ENCODE measurements at regions not wholly inside any gene's neighbourhood (a gene's known extent, or its start where the extent isn't known, plus 50 kb on each side); places are given as distances from the start of the nearest gene placed in this dataset.

DNA sequence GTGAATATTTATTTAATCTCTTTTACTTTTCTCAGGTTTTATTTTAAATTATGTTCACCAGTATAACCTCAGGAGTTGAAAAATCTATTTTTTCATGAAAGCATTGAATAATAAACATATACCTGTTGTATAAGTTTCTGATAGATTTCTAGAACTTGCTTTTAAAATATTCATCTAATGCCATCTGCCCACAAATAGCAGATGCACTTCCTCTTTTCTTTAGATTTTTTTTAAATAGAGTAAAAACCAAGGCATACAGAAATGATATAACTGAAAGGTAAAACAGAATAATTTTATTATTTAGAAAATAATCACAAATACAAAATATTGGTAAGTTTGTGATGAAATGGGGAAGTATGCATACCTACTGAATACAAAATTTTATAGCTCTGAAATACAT is 130.7 kb upstream of the PRMT6 start:
- no peak overlapping the region for H3K27ac ChIP-seq
- no peaks in the 10 kb centered on the region for H3K9me3 ChIP-seq (ENCODE audit: low read depth)
- peaks cover 9% of the 10 kb centered on the region for H3K4me1 ChIP-seq
- H3K27me3 ChIP-seq = no peaks in the 10 kb centered on the region
- no peaks in the 10 kb centered on the region for H3F3A ChIP-seq (ENCODE audit: low read depth)
- H3K79me2 ChIP-seq (ENCODE audit: low read depth) = no peaks in the 10 kb centered on the region
- Mint-ChIP-seq H3K4me1 (peaks cover 17% of the 10 kb centered on the region), H3K36me3 (no peaks in the 10 kb centered on the region), H3K9me3 (peaks cover 2% of the 10 kb centered on the region), H3K27ac (no peak overlapping the region), H3K4me3 (no peak overlapping the region), H3K27me3 (ENCODE audit: insufficient read depth, low read depth) (peaks cover 3% of the 10 kb centered on the region)
- no peak overlapping the region for H3K9ac ChIP-seq
- H3K4me2 ChIP-seq = no peak overlapping the region
- TF ChIP-seq EZH2phosphoT487 (IDR thresholded peaks at IDR 0.05) = no peak
- H3K4me3 ChIP-seq = no peak overlapping the region
- no peaks in the 10 kb centered on the region for H3K36me3 ChIP-seq
- H2AFZ ChIP-seq (replicated peaks) = no peak overlapping the region
- H4K20me1 ChIP-seq (ENCODE audit: low read depth) = no peaks in the 10 kb centered on the region
- no peak for DNase-seq (ENCODE audit: low spot score)

- TF ChIP-seq EZH2phosphoT487 (IDR thresholded peaks at IDR 0.05) = no peak
- TF ChIP-seq, protein P1, sequence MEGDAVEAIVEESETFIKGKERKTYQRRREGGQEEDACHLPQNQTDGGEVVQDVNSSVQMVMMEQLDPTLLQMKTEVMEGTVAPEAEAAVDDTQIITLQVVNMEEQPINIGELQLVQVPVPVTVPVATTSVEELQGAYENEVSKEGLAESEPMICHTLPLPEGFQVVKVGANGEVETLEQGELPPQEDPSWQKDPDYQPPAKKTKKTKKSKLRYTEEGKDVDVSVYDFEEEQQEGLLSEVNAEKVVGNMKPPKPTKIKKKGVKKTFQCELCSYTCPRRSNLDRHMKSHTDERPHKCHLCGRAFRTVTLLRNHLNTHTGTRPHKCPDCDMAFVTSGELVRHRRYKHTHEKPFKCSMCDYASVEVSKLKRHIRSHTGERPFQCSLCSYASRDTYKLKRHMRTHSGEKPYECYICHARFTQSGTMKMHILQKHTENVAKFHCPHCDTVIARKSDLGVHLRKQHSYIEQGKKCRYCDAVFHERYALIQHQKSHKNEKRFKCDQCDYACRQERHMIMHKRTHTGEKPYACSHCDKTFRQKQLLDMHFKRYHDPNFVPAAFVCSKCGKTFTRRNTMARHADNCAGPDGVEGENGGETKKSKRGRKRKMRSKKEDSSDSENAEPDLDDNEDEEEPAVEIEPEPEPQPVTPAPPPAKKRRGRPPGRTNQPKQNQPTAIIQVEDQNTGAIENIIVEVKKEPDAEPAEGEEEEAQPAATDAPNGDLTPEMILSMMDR (IDR thresholded peaks at IDR 0.05) = no peak
- no peak for TF ChIP-seq EZH2 (IDR thresholded peaks at IDR 0.05)
- Histone ChIP-seq H3K9ac (no peak overlapping the region), H3K27ac (no peak overlapping the region), H3K4me3 (no peak overlapping the region), H3K79me2 (ENCODE audit: low read depth) (no peaks in the 10 kb centered on the region), H3K36me3 (no peaks in the 10 kb centered on the region), H3K4me1 (peaks cover 9% of the 10 kb centered on the region), H4K20me1 (ENCODE audit: low read depth) (no peaks in the 10 kb centered on the region), H3K9me3 (ENCODE audit: low read depth) (no peaks in the 10 kb centered on the region), H3K27me3 (no peaks in the 10 kb centered on the region), H3F3A (ENCODE audit: low read depth) (no peaks in the 10 kb centered on the region), H3K4me2 (no peak overlapping the region), H2AFZ (replicated peaks) (peak overlapping the region; percentile 52)
- H3K36me3 Mint-ChIP-seq = no peaks in the 10 kb centered on the region
- no peak overlapping the region for H3K4me3 Mint-ChIP-seq
- DNase-seq (ENCODE audit: low spot score) = no peak
- H3K27me3 Mint-ChIP-seq (ENCODE audit: insufficient read depth, low read depth) = peaks cover 3% of the 10 kb centered on the region
- H3K27ac Mint-ChIP-seq = no peak overlapping the region
- peaks cover 2% of the 10 kb centered on the region for H3K9me3 Mint-ChIP-seq
- H3K4me1 Mint-ChIP-seq = peaks cover 14% of the 10 kb centered on the region
Observed at GRCh38 chr1:106926803-106927582, 129.5 kb upstream of the PRMT6 start.

GRCh38 chr1:106937104-106937503 is 119.4 kb upstream of the PRMT6 start:
- H3K4me1 Mint-ChIP-seq = no peaks in the 10 kb centered on the region
- no peaks in the 10 kb centered on the region for H4K20me1 ChIP-seq (ENCODE audit: low read depth)
- no peak overlapping the region for H3K27ac ChIP-seq

More at GRCh38 chr1:106937104-106937503, 119.4 kb upstream of the PRMT6 start:
- TF ChIP-seq EZH2 (IDR thresholded peaks at IDR 0.05) (no peak), EZH2phosphoT487 (IDR thresholded peaks at IDR 0.05) (no peak)
- TF ChIP-seq, protein P1 (IDR thresholded peaks at IDR 0.05) = no peak
- Histone ChIP-seq H3K9ac (no peak overlapping the region), H3K4me1 (no peaks in the 10 kb centered on the region), H2AFZ (replicated peaks) (no peak overlapping the region), H3K4me3 (no peak overlapping the region), H3K27me3 (no peaks in the 10 kb centered on the region), H3F3A (ENCODE audit: low read depth) (no peaks in the 10 kb centered on the region), H3K79me2 (ENCODE audit: low read depth) (no peaks in the 10 kb centered on the region), H3K4me2 (no peak overlapping the region), H3K9me3 (ENCODE audit: low read depth) (no peaks in the 10 kb centered on the region), H3K36me3 (no peaks in the 10 kb centered on the region)
- Mint-ChIP-seq H3K4me3 (no peak overlapping the region), H3K36me3 (no peaks in the 10 kb centered on the region), H3K27ac (no peak overlapping the region), H3K27me3 (ENCODE audit: insufficient read depth, low read depth) (peaks cover 2% of the 10 kb centered on the region), H3K9me3 (no peaks in the 10 kb centered on the region)
- DNase-seq (ENCODE audit: low spot score) = no peak
